IPS-NIHi7 (cell line): ENCODE measurements at regions not wholly inside any gene's neighbourhood (a gene's known extent, or its start where the extent isn't known, plus 50 kb on each side); places are given as distances from the start of the nearest gene placed in this dataset.
A peak's percentile ranks its signal among the peaks of the same experiment; 100 is the strongest.
"Not testable (repeated sequence)": the region's sequence is repeated elsewhere in the genome, so short reads cannot be mapped to it uniquely, and the experiment has no call there.

Experiments
- DNase-seq: peaks from one replicate; pipeline ENCODE4 v3.0.0; 2012; ENCODE audit warnings: mixed read lengths; ENCODE audit errors: extremely low spot score

DNA sequence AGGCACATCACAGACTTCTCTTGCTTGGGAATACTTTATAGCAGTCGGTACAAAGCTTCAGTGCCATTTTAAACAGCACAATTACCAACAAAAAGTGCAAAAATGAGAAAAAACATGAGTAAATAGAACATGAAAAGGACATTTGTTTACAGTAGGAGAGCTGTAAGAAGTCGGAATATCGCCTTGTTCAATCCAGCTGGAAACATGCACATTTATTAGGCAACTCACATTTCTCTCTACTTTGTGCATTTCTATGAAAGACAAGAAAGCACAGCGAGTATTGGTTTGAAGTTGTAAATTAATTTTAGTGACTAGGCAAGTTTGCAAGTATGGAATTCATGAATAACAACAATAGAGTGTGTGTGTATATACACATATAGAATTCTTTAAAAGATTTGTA lies 484.7 kb downstream of the DACH1 start:
- no peak for DNase-seq

- no peak for DNase-seq
Measured at GRCh38 chr13:71380191-71380590, 486.8 kb downstream of the DACH1 start.

DNA sequence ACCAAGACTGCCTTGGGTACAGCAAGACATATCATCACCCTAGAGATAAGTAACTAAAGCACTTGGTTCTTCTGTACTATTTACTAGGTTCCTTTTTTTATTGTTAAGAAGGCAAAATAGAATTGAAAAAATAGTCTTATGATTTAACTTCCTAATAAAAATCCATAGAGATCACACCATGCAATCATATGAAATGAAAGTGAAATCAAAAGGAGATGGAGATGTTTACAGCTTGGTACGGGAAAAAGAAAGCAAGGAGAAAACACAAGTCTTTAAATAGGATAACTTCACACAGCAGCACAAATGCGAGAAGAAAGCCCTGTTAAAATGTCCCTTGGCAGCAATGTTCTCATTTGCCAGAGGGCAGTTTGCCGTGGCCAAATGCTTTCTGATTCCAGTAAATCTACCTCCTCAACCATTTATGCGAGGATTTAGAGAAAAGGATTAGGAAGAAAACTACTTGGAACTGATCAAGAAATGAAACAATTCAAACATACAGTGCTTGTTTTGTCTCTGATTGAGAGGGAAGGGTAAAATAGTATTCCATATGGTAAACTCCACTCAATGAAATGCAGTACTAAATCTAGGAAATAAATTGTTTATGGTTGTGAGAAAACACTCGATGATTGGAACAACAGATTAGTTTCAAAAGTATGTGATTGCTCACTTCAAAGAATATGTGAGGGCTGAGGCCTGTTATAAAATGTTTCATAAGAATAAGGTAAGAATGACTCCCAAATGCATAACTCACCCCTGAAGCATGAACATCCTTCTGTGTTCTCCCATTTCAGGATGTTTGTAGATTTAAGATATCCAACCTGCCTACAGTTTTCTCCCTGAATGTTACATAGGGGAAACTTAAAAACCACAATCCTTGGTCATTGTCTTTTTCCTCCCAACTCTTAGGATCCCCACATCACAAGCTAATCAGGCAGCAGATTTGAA lies 487.8 kb downstream of the DACH1 start:
- DNase-seq, result no peak

DNA sequence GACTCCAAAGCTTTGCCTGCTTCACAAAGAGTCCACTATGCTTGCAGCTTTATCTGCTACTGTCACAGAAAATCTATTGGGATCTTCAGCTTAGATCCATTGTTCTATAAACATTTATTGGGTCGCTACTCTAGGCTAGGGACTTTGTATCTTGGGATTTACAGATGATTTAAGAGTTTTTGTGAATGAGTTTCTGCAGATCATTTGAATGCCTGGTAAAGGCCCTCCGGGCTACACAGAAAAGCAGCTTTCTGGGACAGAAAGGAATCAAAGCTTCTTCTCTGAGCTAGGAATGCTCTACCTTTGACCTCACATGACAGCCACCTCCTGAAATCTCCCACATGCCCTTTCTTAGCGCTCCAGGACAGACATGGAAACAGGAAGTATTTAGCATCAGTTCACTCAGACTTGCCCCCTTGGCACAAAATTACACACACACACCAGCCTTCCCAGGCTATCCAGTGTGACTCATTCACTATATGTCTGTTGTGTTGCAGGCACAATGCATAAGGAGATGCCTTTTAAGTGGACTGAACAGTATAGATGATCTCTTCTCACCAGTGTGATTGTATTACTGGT lies 492.4 kb downstream of the DACH1 start:
- DNase-seq, result no peak

- DNase-seq, result no peak
Measured at GRCh38 chr13:71368336-71368735, 498.7 kb downstream of the DACH1 start.

DNA sequence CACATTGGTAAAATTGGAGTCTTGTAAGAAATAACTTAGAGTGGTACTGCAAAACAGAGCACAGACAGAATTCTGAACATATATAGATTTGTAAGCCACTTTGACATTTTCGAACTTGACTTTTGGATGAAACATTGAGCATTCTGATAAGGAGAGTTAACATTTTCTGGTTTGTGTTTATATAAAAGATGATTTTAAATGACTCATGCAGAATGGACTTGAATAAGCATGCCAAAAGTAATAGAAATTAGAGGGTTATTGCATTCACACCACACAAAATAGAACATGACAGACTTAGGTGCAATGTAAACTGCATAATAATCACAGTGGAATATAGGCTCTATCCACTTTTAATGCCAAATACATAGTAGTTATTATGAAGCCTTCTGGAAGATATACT lies 507.0 kb downstream of the DACH1 start:
- DNase-seq, result no peak

DNA sequence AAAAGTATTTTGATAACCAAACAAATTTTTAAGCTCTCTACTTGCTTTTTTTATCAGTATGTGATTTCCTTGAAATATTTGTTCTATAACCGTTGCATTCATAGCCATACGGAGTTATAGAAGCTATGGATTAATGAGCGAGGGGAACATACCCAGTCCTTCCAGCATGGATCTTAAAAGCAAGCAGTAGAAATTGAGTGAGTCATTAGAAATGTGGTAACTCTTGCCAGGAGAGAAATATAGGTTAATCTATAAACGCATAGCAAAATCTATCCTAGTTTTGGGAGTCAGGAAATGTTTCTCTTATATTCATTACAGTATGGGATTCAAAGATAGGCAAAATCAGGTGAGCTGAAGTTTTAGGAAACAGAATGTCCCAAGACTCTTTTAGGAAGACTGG lies 507.4 kb downstream of the DACH1 start:
- no peak for DNase-seq

- DNase-seq, result no peak
Measured at GRCh38 chr13:71358218-71358617, 508.8 kb downstream of the DACH1 start.

DNA sequence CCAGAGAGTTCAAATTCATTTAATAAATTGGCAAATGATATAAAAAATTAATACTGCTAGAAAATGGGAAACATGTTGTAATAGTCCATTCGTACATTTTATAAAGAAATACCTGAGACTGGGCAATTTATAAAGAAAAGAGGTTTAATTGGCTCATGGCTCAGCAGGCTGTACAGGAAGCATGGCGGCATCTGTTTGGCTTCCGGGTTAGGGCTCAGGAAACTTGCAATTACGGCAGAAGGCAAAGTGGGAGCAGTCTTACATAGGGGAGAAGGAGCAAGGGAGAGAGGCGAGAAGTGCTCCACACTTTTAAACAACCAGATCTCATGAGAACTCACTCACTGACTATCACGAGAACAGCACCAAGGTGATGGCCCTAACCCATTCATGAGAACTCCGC lies 512.0 kb downstream of the DACH1 start:
- DNase-seq, result no peak

GRCh38 chr13:71350886-71351285 lies 516.1 kb downstream of the DACH1 start:
- DNase-seq, result no peak

DNA sequence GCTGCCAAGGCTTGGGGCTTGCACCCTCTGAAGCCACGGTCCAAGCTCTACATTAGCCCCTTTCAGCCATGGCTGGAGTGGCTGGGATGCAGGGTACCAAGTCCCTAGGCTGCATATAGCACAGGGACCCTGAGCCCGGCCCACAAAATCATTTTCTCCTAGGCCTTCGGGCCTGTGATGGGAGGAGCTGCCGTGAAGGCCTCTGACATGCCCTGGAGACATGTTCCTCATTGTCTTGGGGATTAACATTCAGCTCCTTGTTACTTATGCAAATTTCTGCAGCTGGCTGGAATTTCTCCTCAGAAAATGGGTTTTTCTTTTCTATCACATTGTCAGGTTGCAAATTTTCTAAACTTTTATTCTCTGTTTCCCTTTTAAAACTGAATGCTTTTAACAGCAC lies 521.1 kb downstream of the DACH1 start:
- not testable (repeated sequence) for DNase-seq

- no peak for DNase-seq
Measured at GRCh38 chr13:71339736-71340135, 527.3 kb downstream of the DACH1 start.

DNA sequence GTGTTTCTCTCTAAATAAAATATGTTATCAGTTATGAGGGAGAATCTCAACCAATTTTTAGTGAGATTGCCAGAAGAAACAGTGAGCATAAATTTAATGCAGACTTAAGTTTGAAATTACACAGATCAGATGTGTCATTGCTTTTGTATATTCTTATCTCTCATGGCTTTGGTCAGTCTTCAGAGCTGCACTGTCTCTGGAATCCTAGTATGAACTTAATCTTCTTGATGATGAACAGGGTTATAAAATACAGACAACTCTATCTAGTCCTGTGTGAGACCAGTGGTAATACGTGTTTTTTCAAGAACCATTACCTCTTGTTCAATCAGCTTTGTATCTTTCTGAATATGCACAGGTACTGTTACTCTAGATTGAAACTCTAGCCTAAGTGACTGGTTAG lies 528.0 kb downstream of the DACH1 start:
- no peak for DNase-seq

GRCh38 chr13:71338070-71338469 lies 528.9 kb downstream of the DACH1 start:
- DNase-seq, result no peak

DNA sequence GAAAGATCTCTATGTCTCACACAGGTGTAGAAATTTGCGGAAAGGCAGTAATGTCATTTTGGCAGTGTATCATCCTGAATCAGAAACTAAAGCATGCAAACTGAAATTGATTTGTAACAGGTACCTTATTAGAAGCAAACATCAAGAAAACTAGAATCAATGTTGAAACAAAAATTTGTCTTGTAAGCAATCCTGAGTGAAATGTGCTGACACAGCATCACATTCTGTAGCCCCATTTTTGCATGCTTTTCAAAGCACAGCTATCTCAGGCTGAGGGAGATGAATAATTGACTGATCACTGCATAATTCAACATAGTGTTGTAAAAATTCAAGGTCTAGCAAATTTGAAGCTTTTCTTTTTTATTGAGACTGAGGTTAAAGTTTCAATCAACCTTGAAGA lies 539.7 kb downstream of the DACH1 start:
- no peak for DNase-seq

DNA sequence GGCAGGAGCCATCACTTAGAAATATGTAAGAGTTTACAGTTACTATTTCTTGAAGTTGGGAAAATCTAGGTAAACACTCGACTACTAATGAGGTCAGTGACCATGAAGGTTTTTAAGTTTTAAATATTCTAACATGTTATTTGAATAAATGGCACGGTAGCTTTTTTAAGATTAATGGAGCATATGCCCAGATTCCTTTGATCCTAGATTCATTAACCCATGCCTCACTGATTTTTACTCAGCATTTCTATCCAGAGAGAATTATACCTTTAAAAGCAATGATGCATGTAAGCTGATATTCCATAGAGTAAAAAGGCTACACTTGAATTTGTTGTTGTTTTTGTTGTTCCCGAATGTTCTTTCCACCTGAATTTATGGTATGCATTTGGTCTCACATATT lies 541.4 kb downstream of the DACH1 start:
- DNase-seq, result no peak

DNA sequence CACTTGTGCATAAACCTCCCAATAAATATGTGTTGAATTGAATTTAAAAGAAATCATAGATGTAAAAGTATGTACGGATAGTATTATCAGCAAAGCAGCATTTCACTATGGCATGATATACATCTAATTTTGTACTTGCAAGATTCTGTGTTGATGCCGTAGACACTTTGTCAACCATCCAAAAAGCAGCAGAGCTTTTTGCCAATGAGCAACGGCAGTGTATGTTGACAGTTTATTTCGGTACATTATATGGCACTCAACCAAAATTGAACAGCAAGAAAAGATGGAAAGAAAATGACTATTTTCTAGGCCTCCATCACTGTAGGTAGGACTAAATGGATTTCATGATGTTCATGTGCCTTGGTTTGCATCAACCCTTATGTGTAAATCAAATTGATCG lies 543.7 kb downstream of the DACH1 start:
- no peak for DNase-seq

GRCh38 chr13:71320452-71320851 lies 546.6 kb downstream of the DACH1 start:
- peak; percentile 47 for DNase-seq

DNA sequence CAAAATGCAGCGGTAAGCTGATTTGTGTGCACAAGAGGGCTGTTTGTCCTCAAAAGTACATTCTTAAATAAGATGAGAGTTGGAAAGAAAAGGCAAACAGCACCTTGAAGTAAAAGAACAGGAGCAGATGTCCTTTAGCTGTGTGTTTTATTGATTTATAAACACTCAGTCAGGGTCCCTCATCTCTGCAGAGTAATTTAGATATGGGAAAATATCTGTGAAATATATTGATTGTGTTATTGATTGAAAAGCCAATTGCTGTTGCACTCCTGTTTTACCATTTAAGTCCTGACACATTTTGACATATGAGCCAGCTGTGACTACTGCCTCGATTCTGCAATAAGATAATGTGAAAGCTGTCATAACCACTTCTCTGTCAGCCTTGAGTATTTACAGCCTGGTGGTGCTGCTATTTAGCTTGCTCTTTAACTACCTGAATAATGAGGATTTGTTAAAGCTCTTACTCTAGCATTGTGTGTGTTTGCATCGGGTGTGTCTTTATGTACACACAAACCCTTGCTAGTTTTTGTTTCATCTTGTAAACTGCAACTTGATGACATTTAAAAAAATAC lies 550.1 kb downstream of the DACH1 start:
- no peak for DNase-seq

DNA sequence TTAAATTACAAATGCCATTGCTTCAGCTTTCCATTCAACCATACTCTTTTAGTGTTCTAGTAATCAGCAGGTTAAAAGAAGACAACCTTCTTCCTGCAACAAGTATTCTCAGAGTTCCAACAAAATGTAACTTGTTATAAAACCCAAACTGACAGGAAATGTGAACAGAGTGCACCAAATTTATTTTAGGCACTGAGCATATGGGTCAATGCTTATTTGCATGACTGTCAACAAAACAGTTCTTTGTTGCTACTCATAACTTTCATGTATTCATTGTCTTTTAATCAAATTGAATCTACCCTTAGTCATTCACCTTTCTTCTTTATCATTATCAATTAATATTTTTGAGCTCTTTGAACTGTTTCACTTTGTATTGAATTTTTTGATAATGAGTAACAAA lies 554.1 kb downstream of the DACH1 start:
- no peak for DNase-seq

- no peak for DNase-seq
Measured at GRCh38 chr13:71309905-71310304, 557.1 kb downstream of the DACH1 start.

- DNase-seq, result peak; percentile 15
Measured at GRCh38 chr13:71306821-71307220, 560.2 kb downstream of the DACH1 start.

GRCh38 chr13:71304861-71305260 lies 562.1 kb downstream of the DACH1 start:
- DNase-seq, result no peak
